ENCODE measurements at regions not wholly inside any gene's neighbourhood (a gene's known extent, or its start where the extent isn't known, plus 50 kb on each side); places are given as distances from the start of the nearest gene placed in this dataset.

DNA sequence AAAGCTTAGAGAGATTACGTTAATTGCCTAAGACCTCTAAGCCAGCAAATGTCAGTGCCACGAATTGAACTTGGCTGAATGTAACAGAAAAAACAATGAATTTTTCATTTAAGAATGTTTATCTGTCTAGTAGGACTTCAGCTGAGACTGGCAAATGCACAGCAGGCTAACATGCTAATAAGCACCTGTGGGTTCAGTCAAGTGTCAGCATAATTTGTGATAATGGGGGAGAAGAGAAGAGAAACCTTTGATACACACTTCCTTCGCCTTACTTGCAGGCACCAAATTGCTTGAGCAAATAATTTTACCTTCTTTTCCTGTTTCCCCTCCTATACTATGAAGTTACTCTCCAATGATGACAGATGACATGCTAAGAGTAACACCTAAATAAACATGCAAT lies 1136.5 kb upstream of the SORCS1 start:
- Histone ChIP-seq H4K20me1 (ENCODE audit: low read depth, low read length) (no peaks in the 10 kb centered on the region), H3K9me3 (ENCODE audit: insufficient read depth, low read length) (no peaks in the 10 kb centered on the region), H3F3A (ENCODE audit: insufficient read depth) (no peaks in the 10 kb centered on the region), H3K27me3 (ENCODE audit: low read length) (no peaks in the 10 kb centered on the region), H3K79me2 (ENCODE audit: insufficient read depth, low read length) (no peaks in the 10 kb centered on the region), H3K4me3 (ENCODE audit: insufficient read depth, low read length, poor library complexity, severe bottlenecking) (no peak overlapping the region), H3K9me2 (replicated peaks; ENCODE audit: insufficient read depth, low read length) (0 out of 2 replicates have a peak, but pooled peaks cover 4% of the 10 kb centered on the region), H2AFZ (ENCODE audit: low read depth, low read length, severe bottlenecking) (no peak overlapping the region), H3K9ac (ENCODE audit: low read length) (no peak overlapping the region), H3K27ac (ENCODE audit: low read depth, low read length) (no peak overlapping the region), H3K4me2 (ENCODE audit: low read depth, low read length, poor library complexity, severe bottlenecking) (no peak overlapping the region), H3K36me3 (ENCODE audit: low read length) (no peaks in the 10 kb centered on the region)
- TF ChIP-seq, protein P1, sequence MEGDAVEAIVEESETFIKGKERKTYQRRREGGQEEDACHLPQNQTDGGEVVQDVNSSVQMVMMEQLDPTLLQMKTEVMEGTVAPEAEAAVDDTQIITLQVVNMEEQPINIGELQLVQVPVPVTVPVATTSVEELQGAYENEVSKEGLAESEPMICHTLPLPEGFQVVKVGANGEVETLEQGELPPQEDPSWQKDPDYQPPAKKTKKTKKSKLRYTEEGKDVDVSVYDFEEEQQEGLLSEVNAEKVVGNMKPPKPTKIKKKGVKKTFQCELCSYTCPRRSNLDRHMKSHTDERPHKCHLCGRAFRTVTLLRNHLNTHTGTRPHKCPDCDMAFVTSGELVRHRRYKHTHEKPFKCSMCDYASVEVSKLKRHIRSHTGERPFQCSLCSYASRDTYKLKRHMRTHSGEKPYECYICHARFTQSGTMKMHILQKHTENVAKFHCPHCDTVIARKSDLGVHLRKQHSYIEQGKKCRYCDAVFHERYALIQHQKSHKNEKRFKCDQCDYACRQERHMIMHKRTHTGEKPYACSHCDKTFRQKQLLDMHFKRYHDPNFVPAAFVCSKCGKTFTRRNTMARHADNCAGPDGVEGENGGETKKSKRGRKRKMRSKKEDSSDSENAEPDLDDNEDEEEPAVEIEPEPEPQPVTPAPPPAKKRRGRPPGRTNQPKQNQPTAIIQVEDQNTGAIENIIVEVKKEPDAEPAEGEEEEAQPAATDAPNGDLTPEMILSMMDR (IDR thresholded peaks at IDR 0.05; ENCODE audit: insufficient read depth, low read length, poor library complexity, severe bottlenecking) = no peak
- no peak for TF ChIP-seq EZH2phosphoT487 (conservative IDR thresholded peaks at IDR 0.05; ENCODE audit: low read length)

DNA sequence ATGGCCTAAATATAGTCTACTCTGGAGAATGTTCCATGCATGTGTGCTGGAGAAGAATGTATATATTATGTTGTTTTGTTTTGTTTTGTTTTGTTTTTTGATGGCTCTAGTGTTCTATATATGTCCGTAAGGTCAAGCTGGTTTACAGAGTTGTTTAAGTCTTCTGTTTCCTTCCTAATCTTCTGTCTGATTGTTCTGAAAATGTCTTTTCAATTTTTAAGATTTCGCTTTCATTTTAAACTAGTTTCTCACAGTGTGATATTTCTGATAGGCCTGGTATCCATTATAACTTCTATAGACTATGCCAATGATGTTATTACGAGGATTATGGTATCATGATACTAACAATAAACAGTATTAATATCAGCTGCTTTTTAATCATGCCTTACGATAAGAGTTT lies 1126.3 kb upstream of the SORCS1 start:
- Histone ChIP-seq H3K9me3 (ENCODE audit: insufficient read depth, low read length) (no peaks in the 10 kb centered on the region), H3K27ac (ENCODE audit: low read depth, low read length) (no peak overlapping the region), H2AFZ (ENCODE audit: low read depth, low read length, severe bottlenecking) (no peak overlapping the region), H3K9ac (ENCODE audit: low read length) (no peak overlapping the region), H3F3A (ENCODE audit: insufficient read depth) (no peaks in the 10 kb centered on the region), H3K9me2 (replicated peaks; ENCODE audit: insufficient read depth, low read length) (no peaks in the 10 kb centered on the region), H3K4me3 (ENCODE audit: insufficient read depth, low read length, poor library complexity, severe bottlenecking) (no peak overlapping the region), H4K20me1 (ENCODE audit: low read depth, low read length) (no peaks in the 10 kb centered on the region), H3K79me2 (ENCODE audit: insufficient read depth, low read length) (no peaks in the 10 kb centered on the region), H3K36me3 (ENCODE audit: low read length) (no peaks in the 10 kb centered on the region), H3K4me2 (ENCODE audit: low read depth, low read length, poor library complexity, severe bottlenecking) (no peak overlapping the region), H3K27me3 (ENCODE audit: low read length) (no peaks in the 10 kb centered on the region)
- no peak for TF ChIP-seq EZH2phosphoT487 (conservative IDR thresholded peaks at IDR 0.05; ENCODE audit: low read length)
- TF ChIP-seq, protein P1 (IDR thresholded peaks at IDR 0.05; ENCODE audit: insufficient read depth, low read length, poor library complexity, severe bottlenecking) = no peak

DNA sequence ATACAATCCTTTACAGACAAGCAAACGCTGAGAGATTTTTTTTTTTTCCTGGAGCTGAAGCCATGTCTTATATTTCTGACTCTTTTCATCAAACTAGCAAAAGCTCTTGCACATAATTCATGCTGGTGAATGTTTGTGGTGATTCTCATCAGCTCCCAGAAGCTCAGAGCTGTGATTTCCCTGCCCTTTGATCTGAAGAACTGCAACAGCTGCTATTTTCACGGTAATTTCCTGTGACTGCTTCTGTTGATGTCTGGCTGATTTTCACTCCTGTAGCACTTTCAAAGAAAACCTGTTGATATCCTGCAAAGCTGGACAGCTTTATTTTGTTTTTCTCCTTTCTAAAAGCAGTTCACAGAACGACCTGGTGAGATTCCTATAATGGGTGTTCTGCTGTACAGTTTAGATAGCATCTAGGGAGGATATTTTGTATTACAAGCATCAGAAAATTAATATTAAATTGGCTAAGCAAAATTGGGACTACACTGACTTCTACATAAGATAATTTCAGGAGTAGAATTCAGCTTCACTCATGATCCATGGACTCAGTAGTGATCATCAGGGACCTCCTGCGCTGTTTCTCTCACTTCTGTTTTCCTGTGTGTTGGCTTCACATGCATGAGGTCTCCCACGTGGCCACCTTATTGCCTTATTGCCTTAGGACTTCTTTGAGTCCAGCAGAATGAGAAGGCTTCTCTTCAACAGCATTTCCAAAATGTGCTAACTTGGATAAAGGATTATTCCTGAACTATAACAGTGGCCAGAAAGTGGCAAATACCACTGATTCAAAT lies 1111.6 kb upstream of the SORCS1 start:
- Histone ChIP-seq H3K9me3 (ENCODE audit: insufficient read depth, low read length) (no peaks in the 10 kb centered on the region), H3F3A (ENCODE audit: insufficient read depth) (no peaks in the 10 kb centered on the region), H3K27ac (ENCODE audit: low read depth, low read length) (no peak overlapping the region), H3K79me2 (ENCODE audit: insufficient read depth, low read length) (no peaks in the 10 kb centered on the region), H2AFZ (ENCODE audit: low read depth, low read length, severe bottlenecking) (no peak overlapping the region), H3K9ac (ENCODE audit: low read length) (no peak overlapping the region), H3K36me3 (ENCODE audit: low read length) (no peaks in the 10 kb centered on the region), H3K4me3 (ENCODE audit: insufficient read depth, low read length, poor library complexity, severe bottlenecking) (no peak overlapping the region), H3K27me3 (ENCODE audit: low read length) (no peaks in the 10 kb centered on the region), H4K20me1 (ENCODE audit: low read depth, low read length) (no peaks in the 10 kb centered on the region), H3K9me2 (replicated peaks; ENCODE audit: insufficient read depth, low read length) (no peaks in the 10 kb centered on the region), H3K4me2 (ENCODE audit: low read depth, low read length, poor library complexity, severe bottlenecking) (no peak overlapping the region)
- TF ChIP-seq, protein P1 (IDR thresholded peaks at IDR 0.05; ENCODE audit: insufficient read depth, low read length, poor library complexity, severe bottlenecking) = no peak
- TF ChIP-seq EZH2phosphoT487 (conservative IDR thresholded peaks at IDR 0.05; ENCODE audit: low read length) = no peak
